NCI-H1694 (cell line): ENCODE measurements at regions not wholly inside any gene's neighbourhood (a gene's known extent, or its start where the extent isn't known, plus 50 kb on each side); places are given as distances from the start of the nearest gene placed in this dataset.

Source experiments
- DNase-seq: peaks from one replicate; lab custom pipeline; 2025; lab: John Stamatoyannopoulos, UW

DNA sequence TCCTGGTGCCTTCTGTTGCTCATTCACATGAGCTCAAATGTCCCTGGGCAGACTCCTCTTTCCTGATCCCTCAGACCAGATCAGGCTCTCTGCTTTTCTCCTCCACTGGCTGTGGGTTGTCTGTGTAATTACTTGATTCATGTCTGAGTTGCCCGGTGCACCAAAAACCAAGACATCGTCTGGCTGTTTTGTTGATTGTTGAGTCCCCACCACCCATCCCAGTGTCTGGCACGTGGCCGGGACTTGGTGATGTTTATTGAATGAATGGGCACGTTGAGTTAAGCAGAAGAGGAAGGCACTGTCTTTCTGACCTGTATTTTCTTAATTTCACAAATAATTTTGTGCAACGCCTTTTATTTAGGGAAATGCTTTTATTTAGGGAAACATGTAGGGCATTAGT is 499.1 kb upstream of the HS6ST1 start:
- DNase-seq, result no peak

DNA sequence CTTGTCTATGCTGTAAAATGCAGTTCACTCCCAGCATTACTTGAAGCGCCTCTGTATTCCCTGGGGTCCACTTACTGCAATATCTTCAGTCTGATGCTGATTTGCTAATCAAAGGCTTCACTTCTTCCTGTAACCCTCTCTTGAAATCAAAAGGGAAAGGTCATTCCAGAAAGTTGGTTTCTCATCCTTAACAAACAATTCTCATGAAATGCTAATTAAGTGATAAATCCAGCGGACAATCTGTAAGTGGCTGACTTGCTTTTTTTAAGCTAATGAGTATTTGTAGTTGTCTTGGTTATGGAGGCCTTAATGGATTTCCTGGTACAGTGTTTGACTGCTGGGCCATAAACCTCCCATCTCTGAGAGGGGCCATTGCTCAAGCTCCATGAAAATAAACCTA is 499.6 kb upstream of the HS6ST1 start:
- DNase-seq, result no peak

DNA sequence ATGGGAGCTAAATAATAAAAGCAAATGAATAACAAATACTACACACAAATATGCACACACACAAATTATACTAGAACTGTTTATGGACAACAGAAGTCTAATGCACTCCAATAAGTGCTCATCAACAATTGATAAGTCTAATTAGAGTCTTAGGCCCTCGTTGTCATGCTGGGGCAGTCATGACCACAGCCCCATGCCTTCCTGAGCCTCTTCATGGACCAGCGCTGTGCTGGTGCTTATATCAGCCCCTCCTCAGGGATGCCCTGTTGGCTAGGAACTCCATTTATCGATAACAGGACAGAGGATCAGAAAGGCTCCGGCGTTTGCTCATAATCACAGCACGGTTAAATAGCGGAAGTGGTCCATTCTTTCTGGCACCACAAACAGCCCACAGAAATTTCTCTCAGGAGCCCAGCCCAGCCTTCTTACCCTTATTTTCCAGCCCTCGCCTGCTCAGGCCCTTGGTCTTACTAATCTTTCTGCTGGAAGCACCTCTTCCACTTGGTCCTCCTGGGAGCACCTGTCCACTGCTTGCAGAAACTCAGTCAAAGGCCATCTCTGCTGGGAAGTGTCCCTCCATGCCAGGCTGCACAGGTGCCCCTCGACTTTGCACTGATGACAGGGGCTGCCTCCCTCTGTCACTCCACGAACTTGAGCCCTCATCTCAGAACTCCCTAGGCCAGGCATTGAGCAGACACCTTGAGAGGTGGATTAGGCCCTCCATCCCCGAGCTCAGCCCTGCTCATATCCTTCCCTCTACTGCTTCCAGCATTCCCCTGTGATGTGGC is 500.2 kb upstream of the HS6ST1 start:
- DNase-seq, result no peak

DNA sequence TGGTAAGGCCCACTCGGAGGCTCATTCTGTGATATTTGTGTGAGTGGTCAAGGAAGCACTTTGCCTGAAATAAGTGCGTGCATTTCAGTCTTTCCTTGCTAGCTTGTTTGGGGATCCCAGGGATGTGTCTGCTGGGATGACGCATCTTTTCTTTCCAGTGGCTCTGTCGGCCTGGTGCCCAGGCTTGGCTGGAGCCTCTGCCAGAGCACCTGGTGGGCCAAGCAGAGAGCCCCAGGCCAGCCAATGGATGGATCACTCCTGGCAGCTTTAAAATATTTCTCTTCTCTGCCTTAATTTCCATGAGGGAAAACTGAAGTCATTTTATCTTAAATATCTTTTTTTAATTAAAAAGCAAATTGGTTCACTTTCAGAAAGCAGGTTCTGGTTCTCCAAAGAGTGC is 501.8 kb upstream of the HS6ST1 start:
- no peak for DNase-seq

DNA sequence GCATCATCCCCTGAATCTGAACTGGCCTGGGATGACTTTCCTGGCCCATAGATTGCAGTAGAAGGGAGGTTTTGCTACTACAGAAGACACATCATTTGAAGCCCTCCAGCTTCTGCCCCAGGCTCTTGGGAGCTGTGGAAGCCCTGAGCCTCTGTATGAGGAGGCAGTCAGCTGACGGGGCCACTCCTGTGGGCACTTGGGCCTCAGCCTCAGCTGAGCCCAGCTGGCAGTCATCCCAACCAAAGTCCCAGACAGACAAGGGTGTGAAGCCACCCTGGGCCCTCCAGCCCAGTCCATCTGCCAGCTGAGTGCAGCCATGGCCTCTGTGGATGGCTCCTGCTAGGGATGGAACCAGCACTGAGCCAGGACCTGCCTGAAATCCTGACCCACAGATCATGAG is 502.3 kb upstream of the HS6ST1 start:
- DNase-seq, result no peak

DNA sequence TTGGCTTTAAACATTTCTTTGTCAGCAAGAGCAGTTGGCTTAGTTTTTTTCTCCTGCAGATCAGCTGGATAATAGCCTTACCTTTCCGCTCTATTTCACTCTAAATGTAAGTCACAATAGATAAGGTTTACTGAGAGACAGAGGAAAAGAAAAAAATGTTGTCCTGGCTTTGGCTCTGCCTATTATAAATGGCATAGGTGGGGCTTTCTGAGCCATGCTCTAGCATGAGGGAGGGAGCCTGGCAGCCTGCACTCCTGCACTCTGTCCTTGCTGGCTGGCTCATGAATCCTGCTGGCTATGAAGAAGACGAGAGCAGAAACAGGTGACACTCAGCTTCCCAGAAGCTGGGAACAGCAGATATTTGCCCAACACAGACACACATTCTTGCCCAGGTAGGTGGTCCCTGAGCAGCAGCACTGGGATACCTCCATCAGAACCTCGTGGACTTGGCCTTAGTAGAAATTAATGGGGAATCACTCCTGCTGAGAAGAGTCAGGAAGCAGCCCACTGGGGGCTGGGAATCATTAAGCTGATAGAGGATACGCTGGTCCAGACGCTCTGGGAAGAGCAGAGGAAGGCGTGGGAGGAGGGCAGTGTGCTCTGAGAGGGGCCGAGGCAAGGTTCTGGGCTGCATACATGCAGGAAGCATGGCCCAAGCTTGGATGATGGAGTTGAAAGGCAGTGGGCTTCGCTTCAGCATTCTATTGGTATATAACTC is 514.4 kb upstream of the HS6ST1 start:
- DNase-seq, result peak; percentile 26

DNA sequence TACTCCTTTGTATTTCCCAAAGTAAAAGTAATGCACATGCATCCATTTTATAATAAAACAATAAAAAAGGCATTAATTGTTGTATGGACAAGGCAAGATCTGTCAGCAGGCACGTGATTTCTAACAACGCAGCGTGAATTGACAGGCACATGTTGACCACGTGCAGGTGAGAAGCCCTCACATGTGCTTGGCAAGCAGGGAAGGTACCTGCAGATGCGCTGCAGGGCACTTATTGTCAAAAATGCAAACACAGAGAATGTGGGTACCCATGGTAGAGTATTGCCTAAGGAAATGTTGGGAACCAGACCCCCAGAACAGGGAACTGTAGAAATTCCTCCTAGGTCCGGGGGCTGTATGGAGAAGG is 515.0 kb upstream of the HS6ST1 start:
- DNase-seq, result no peak

DNA sequence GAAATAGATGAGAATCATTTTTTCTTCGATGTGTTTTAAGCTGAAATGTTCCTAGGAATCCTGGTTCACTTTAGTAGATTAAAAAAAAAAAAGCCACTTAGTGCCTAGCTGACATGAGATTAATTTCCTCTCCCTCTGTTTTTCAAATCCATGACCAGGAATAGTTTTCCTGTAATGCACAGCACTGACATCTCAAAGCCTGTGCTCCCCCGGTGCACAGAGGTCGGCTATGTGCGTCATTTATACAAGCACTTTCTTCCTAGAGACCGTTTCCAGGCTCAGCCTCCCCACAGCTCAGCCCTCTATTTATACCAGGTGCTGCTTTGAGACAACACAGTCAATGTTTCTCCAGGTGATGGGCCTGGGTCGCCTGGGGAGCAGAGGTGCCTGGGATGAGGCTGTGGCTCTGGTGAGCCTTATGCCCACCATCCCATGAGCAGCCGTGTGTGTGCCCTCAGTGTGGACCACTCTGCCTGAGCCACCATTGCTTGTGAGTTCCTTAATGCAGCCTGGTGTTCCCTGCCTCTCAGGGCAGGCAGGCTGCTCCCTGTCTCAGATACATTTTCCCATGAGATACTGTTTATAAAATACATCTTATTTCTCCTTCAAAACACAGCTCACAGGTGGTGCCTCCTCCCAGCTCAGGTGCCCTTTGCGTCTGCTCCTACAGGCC is 515.7 kb upstream of the HS6ST1 start:
- DNase-seq, result no peak

DNA sequence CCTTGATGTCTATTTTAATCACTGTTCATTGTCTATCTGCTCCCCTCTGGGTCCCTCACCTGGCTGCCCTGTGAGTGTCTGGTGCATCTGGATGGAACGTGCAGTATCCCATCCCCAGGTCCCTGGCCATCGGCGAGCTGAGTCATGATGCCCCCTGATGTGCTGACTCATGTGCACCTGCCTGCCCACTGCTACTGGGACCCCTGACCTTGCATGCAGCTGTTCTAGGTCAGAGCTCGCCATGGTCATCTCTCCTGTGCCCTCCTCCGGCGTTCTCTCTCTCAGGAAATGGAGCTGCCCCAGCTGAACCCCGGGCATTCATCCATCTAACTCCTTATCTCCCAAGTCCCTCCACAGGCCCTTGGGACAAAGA is 516.2 kb upstream of the HS6ST1 start:
- no peak for DNase-seq

DNA sequence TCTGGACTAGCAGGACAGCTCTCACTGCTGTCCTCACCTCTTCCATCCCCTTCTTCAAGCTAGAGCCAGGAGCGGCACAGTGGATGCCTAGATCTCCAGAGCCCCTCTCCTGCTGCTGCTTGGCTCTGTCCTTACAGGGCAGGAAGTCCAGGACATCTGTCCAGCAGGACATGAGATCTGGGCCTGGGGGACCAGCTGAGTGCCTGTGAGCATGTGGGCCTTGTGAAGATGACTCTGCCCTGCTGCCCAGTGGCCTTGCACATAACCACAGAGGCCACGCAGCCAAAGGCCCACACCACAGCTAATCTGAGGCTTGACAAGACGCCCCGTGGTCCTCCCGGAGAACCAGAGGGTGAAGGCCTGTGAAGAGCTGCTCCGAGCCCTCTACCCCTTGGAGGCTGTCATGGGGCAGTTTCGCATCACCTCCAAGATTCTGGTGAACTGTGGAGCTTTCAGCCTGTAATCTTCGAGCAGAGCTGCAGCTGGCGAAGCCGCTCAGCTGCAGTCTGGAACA is 516.7 kb upstream of the HS6ST1 start:
- DNase-seq, result no peak

DNA sequence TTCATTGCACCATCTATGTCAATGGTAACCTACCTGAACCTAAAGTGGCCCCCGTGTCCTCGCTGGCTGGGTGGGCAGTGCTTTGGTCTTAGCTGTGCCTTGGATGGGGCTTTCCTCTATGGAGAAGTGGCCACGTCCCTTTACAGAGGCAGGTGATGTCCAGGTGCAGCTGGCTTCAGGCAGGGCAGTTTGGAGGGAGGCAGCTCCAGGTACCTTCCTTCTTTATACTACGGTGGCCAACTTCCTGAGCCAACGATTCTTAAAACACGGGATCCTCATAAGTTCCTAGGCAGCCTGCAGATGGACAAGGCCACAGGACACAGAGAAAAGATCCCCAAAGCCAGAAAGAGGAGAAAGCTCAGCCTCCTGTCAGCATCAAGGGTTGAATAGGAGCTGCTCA is 517.3 kb upstream of the HS6ST1 start:
- DNase-seq, result no peak

DNA sequence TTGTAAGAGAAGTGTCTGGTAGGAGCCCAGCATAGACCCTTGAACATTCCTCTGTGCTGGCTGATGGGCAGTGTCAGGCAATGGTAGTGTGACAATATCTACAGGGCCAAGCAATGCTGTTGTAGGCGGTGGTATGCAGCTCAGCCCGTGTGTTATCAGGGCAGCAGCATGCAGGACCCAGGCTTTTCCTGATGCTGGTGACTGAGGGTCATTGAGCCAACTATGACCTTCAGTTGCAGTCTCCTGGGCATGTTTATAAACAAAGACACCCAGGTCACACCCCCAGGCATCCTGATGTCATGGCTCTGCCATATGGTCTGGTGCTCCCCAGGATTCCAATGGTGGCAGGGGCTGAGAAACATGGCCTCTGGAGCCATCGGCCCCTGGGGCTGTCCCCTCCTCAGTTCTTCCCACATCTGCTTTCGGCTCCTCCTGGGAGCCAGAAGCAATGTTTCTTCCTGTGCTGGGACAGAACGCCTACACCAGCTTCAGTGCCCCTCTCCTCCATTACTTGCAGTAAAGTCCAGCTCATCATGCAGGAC is 518.0 kb upstream of the HS6ST1 start:
- DNase-seq, result no peak

DNA sequence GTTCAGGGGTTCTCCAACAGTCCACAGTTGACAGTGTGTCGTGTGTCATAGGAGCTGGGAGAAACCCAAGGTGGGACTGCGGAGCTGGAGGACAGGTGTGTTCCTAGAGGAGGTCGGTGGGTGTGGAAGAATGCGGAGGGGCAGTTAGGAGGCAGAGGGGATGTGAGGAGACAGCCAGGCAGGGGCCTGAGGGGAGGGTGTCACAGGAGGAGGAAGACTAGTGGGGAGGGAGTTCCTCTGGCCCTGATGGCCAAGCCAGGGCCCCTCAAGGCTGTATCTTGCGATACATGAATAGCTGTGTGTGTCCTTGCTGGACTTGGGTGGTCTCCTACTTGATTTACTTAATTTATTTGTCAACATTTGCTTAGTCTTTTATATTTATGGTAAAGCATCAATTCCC is 519.6 kb upstream of the HS6ST1 start:
- no peak for DNase-seq

DNA sequence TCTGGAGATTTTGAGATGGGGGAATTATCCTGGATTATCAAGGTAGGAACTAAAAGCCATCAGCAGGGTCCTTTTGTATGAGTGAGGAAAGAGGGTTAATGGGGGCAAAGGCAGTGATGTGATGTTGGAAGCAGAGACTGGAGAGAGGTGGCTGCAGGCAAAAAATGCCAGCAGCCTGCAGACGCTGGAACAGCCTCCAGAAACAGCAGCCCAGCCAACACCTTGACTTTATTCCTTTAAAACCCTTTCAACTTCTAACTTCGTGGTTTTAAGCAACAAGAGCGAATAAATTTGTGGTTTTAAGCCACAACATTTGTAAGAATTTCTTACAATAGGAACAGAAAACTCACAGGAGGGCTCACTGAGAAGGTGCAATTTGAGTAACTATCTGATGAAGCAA is 523.1 kb upstream of the HS6ST1 start:
- no peak for DNase-seq

DNA sequence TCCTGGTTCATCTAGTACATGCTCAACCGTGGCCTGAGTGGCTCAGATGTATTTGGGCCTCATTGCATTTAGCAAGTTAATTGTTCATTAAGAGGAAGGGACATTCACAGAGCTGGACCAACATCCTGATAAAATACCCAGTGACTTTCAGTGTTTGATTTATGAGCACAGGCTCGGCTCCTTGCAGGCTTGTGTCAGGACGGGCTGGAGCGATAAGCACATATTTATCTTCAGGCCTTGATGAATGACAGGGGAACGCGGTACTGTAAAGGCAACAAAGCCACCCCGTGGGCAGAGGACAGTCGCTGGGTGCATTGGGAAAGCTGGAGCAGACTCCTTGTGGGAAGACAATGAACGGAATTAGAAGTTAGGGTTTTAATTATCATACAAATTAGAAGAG is 548.6 kb upstream of the HS6ST1 start:
- DNase-seq, result no peak

DNA sequence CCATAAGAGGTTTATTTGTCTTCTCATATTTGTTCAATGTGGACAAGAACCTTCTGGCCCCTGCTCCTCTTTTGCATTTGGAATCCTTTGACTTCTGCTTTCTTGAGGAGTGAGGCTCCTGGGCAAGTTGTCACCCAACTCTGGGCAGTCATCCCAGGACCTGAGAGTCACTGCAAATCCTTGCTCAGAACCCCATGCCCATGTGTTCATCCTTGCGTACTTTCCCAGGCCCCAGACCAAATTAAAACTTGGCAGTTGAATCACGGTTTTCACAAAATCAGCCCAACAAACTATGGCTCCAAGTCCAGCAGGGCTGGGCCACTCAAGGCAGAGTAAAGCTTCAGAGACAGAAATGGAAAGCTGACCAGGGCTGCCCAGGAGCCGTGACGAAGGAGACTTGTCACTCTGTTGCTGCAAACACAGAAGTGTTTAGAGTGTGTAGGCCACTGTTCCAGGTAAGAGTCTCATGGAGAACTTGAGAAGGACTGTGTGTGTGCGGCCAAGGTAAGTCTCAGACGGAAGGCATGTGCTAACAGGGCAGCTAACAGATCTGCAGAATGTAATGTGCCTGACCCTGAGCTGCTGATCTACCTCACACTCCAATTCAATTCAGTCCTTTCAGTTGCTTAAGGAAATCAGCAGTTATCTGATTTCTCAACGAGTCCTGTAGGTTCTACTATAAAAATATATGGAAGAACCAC is 549.4 kb upstream of the HS6ST1 start:
- no peak for DNase-seq

DNA sequence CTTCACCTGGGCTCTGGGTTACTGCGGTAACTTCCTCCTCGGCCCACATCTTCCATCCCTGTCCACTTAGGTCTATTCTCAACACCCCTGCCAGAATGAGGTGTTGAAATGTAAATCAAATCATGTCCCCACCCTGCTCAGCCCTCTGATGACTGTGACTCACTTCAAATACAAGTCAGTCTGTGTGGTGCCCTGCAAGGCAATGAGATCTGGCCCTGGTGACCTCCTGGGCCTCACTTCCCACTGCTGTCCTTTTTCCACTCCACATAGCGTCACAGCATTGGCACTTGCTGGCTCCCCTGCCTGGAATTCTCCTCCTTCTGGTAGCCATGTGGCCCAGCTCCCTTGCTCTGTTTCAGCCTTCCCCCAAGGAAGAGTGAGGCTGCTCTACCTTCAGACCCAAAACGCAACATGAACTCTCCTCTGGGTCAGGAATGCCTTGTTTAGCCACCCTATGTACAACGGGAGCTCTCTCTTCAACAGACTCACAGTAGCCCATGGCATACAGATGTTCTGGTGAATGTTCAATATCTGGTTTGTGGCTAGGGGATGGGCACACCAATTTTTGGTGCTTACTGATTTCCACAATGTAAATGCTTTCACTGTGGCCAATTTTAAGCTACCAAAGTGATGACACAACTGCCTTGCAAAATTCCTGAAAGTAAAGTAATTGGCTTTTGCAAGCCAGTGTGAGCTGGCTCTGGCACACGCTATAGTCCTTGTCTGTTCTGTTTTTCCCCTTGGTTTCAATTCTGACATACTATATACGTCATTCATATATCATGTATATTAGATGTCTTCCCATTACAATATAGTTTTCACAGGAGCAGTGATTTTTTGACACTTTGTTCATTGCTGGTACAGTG is 550.3 kb upstream of the HS6ST1 start:
- DNase-seq, result no peak

DNA sequence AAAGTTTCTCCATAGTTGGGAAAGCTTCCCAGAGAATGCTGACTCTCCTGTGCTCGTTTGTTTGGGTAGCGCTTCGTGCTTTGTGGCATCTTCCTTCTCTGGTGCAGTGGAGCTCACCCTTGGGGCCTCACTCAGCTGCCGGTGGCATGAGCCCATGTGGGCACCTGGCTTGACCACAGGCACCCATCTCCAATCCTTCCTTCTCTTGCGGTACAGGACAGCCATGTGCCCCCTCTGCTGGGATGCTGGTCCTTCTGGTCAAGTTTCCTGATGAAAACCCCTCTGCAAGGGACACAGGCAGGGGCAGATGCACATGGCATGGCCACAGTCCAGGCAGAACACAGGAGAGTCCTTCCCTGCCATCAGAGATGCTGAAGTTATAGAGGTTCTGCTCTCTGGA is 555.9 kb upstream of the HS6ST1 start:
- no peak for DNase-seq

DNA sequence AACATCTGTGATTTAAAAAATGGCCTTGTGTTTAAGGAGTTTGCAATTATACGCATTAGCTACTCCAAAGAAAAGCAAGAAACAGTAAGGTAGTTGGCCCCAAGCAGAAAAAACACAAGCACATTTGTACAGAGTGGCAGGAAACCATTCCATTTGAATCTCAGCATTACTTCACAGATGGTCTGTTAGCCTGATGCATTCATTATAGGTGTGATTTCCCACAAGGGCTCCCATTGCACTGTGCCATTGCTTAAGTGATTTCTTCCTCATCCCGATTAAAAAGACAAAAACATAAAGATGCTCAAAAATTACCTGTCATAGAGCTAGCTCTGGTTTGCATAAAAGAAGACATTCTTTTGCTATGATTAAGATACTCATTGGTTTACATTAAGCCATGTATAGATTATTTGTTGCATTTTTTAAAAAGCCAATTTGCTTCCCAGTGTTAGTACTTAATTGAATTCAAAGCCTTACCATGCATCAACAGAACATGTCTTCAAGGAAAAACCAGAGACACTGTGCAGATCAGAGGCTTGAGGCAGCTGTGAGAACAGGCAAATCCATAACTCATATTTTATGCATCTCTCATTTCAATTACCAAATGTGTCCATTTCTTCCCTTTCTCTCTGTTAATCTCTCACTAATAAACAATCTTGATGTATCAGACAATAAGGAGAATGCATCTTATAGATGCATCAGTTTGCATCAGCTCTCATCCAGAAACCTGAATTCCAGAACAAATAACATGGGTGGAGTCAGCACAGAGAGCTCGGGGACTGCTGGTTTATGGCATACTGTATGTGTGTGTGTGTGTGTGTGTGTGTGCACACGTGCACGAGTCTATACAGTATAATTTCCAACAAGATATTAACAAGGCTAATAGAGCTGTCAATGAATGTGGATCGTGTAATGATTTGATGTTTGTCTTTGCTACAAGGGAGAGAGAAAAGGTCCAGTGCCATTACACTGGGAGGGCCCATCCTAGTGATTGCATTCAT is 558.6 kb upstream of the HS6ST1 start:
- no peak for DNase-seq

DNA sequence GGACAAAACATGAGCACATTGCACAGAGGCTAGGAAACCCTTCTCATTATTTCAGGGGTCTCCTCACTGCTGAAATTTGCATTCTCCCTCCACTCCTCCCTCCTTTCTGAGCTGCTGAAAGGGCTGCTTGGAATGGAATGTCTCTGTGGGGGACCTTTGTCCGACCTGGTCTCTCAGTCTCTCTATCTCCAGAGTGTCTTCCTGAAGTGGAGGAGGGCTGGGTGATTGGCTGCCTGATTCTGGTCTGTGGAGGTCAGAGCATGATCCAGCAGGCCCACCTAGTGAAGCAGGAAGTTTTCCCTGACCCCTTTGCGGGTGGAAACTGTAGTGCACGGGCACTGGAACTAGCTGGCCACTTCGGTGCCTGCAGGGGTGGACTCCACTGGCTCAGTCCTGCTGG is 560.5 kb upstream of the HS6ST1 start:
- DNase-seq, result no peak
